Left colon (tissue), 2 donors: ENCODE measurements at regions not wholly inside any gene's neighbourhood (a gene's known extent, or its start where the extent isn't known, plus 50 kb on each side); places are given as distances from the start of the nearest gene placed in this dataset.
"Not testable (repeated sequence)": the region's sequence is repeated elsewhere in the genome, so short reads cannot be mapped to it uniquely, and the experiment has no call there.

Source experiments
- ATAC-seq: fragments of 200-7000 bp; cut with Tn5 transposase; one replicate; pipeline ENCODE4 v1.9.1; 2020; ENCODE audit warnings: mild to moderate bottlenecking, moderate library complexity
- DNase-seq, 2 donors: peaks; one replicate each; pipeline ENCODE4 v3.0.0-alpha.2; 2020
- intact Hi-C, 2 donors: fragments of 100-400 bp; cut with DNase I in 1 of 2; cut with micrococcal nuclease in 1 of 2; formaldehyde crosslinking; loops; one replicate each; pipeline versions ENCODE4 v1.11.2 to v1.14.0; 2022; cut with DNase I, micrococcal nuclease
- donor health status: DM: no; HTN: no; CAD: no.
- donor health status: DM: yes; HTN: yes; CAD: no.

GRCh38 chr2:113343800-113344199, 65.1 kb upstream of the PAX8 start:
- intact Hi-C loops, ATAC-seq, DNase-seq: not testable (repeated sequence)

DNA sequence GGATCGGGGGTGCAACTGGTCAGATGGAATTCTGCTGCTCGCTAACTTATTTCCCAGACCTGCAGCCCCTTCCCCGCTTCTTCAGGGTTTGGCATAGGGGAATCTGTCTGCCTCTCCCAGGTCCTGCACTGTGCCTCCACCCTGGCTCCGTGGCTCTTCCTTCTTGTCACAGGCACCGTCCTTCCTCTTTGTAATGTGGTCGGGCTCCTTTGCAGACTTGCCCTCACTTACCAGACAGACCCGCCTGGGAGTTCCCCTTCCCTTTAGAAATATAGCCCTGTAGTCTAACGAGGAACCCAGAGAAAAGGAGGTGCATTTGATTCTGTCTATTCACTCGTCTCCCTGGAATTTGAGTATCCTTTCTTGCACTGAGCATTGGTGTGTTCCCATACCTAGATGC, 63.9 kb upstream of the PAX8 start:
- DNase-seq: no peak
- intact Hi-C loops: no loop called here
- no peak for ATAC-seq

GRCh38 chr2:113341870-113342253, 63.1 kb upstream of the PAX8 start:
- ATAC-seq, intact Hi-C loops, DNase-seq: not testable (repeated sequence)

GRCh38 chr2:113341191-113341869, 62.6 kb upstream of the PAX8 start:
- DNase-seq: no peak
- ATAC-seq: no peak
- intact Hi-C loops: no loop called here

DNA sequence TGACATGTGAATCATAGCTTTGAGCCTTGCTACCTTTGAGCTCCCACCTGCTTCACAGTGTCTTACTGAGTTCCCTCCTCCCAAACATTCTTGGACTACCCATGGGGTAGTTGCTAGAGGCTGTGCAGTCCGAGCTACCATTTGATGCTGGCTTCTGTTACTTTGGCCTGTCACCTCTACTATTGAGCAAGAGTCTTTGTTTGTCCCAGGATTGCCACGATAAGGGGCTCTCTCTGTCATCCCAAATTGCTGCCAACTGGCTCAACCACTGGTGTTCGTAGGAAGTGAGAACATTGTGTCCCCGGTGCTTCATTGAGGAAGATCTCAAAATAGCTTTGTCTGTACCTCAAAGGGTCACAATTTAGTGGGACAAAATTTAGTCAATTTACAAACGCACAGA, 59.1 kb upstream of the PAX8 start:
- intact Hi-C loops: no loop called here
- DNase-seq: no peak
- ATAC-seq: no peak

DNA sequence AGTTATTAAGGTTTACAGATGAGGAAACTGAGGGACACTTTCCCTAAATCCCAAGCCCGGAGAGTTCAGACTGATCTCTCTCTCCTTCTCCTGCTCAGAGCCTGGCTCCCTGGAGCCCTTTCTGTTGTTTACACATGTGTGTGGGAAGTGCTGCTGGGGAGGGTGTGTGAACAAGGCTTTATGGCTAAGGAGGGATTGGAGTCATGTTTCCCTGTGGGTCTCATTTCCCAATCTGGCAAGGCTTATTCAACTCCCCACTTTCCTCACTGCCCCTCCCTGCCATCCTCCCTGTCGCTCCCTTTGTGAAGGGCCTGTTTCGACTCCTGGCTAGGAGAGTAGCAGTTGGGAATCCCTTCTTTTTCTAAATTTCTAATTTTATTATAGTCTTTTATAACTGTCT, 57.3 kb upstream of the PAX8 start:
- DNase-seq (peak in 1 of 2 donors; percentile 18), ATAC-seq (peak; percentile 94)
- intact Hi-C loops: not testable (repeated sequence)

DNA sequence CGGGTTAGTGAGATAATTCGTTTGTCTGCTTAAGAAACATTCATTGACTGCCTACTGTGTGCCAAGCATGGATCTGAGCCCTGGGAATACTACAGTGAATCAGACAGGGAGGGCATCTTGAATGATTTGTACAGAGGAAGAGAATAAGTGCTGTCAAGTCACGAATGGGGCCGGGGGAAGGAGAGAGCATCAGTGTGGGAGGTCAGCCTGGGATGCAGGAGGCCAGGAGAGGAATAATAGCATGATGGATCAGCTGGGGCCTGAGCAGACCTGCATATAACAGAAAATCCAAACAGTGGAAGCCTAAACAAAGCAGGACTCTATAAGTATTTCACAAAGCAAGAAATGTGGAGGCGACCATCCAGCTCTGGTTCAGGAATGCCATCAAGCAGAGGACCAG, 55.4 kb upstream of the PAX8 start:
- DNase-seq (no peak), ATAC-seq (no peak)
- intact Hi-C loops: no loop called here

DNA sequence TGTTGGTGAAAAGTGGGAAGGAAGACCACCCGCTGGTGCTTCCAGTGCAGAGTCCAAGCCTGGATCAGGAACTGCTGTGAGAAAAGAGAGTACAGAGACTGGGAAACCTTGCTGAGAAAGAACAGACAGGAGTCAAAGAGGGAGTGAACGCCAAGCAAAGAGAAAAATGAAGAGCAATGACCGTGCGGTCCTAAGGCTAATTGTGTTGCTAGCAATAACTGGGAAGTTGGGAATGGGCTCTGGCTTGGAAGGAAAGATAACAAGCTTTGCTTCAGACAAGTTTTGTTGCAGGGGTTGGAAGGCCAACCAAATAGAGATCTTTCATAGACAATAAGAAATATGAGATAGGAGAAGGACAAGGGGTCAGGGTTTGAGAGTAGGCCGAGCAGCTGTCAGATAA, 55.0 kb upstream of the PAX8 start:
- ATAC-seq, intact Hi-C loops, DNase-seq: not testable (repeated sequence)

DNA sequence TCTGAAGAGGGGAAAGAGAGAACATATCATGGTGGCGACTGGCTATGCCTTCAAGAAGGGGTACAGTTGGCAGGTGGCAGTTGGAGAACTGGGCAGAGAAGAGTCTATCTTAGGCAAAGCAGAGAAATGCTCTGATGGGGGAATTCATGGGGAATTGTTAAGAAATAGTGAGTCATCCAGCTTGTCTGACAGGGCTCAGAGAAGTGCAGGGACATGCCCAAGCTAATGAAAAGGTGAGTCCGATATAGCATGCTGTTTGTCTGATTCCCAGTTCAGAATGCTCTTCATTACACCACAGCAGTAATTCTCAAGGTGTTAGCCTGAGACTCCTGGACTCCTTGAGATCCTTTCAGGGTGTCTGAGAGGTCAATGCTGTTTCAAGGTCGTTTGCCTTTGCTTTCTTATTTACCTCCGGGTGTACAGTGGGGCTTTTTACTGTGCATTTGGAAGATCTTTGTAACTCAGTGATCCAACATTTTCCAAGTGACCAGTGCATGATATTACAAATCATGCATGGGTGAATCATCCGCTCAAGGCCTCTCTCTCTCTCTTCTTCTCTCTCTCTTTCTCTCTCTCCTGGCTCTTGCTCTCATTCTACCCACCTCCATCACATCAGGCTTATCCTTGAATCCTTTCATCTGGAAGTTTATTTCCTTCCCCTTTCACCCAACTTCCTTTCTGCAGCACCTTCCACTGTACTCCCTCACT, 51.5 kb upstream of the PAX8 start:
- ATAC-seq, DNase-seq, intact Hi-C loops: not testable (repeated sequence)

DNA sequence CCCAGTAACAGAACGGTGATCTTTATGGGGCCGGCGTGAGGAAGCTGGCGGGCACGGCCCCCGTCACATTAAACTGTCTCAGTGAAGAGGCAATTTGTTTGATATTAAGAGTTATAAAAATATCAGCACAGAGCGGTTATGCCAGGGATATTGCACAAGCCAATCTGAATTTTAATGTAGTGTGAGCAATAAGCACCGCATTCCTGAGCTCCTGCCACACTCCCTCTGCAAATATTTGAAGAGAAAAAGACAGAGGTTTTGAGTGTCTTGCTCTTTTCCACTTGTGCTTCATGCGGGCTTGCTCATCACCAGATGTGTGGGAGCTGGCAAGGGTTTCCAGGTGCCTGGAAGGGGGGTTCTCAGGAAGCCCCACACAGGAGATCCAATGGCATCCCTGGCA, 50.3 kb upstream of the PAX8 start:
- DNase-seq, intact Hi-C loops: not testable (repeated sequence)
- peak; percentile 36 for ATAC-seq

GRCh38 chr2:113328572-113328971, 49.9 kb upstream of the PAX8 start:
- ATAC-seq, DNase-seq, intact Hi-C loops: not testable (repeated sequence)
